ENCODE measurements at regions not wholly inside any gene's neighbourhood (a gene's known extent, or its start where the extent isn't known, plus 50 kb on each side); places are given as distances from the start of the nearest gene placed in this dataset.

DNA sequence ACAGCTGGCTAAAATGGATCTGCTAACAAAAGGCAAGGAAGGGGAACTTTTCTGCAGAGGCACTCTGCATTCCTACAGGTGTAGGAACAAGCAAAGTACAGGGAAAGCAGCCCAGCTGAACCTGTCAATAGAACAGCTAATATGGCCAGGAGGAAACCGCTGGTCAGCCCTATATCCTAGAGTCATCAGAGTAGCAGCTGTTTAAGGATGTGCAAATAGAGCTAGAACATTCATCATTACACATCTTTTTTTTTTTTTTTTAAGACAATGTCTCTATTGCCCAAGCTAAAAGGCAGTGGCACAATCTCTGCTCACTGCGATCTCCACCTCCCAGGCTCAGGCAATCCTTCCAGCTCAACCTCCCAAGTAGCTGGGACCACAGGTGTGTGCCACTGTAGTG is 163.0 kb downstream of the BTC start:
- Histone ChIP-seq H2AFZ (ENCODE audit: low read length) (no peak overlapping the region), H3K9me3 (ENCODE audit: low read length) (no peaks in the 10 kb centered on the region), H3K79me2 (ENCODE audit: insufficient read depth, low read length) (no peaks in the 10 kb centered on the region), H3K36me3 (replicated peaks in 1 of 2; ENCODE audit: control insufficient read depth in 1 of 2, insufficient read depth in 2 of 2, low read length in 2 of 2) (no peaks in the 10 kb centered on the region), H3K4me1 (ENCODE audit: insufficient read depth, low read length) (peaks cover 32% of the 10 kb centered on the region), H4K20me1 (ENCODE audit: insufficient read depth, low read length) (no peaks in the 10 kb centered on the region), H3K27ac (ENCODE audit: extremely low read length, insufficient read depth, low read length) (no peak overlapping the region), H3K27me3 (ENCODE audit: control insufficient read depth in 1 of 2, insufficient read depth in 2 of 2, low read length in 2 of 2) (no peaks in the 10 kb centered on the region), H3K9ac (ENCODE audit: insufficient read depth, low read depth, low read length) (no peak overlapping the region), H3K4me2 (ENCODE audit: low read depth, low read length) (no peak overlapping the region), H3K4me3 (replicated peaks in 1 of 3; ENCODE audit: insufficient read depth in 1 of 3, low read depth in 2 of 3, low read length in 3 of 3) (no peak overlapping the region)
- in situ Hi-C loops (cut with HindIII; ENCODE audit: extremely low pct_ligation_motif_present, low pct_unique_long_range_greater_than_20kb) (no loop called here), intact Hi-C loops (cut with micrococcal nuclease; ENCODE audit: unreplicated experiment) (no loop called here)
- no TSS peak for BruUV-seq (replicated peaks)
- DNase-seq (ENCODE audit: low spot score) (no peak), ATAC-seq (no peak), FAIRE-seq (no peak)
- ChIA-PET CTCF (ENCODE audit: low intra/inter-chr PET ratio, low total read pairs) (no interaction called here), POLR2A (interaction anchor here (0.6 to 2.5 kb wide), 2 partner anchors 23 to 25 kb away, joined by 4 to 10 read pairs; no protein-coding TSS in a partner anchor)
- TF ChIP-seq SMARCE1 (IDR thresholded peaks at IDR 0.05; ENCODE audit: borderline replicate concordance) (no peak), ZNF615 (CRISPR knock-in tag; IDR thresholded peaks at IDR 0.05; ENCODE audit: borderline replicate concordance) (no peak), RNF2 (conservative IDR thresholded peaks at IDR 0.05; ENCODE audit: low read depth) (no peak), ZNF224 (CRISPR knock-in tag; IDR thresholded peaks at IDR 0.05) (no peak), ZNF660 (CRISPR knock-in tag; IDR thresholded peaks at IDR 0.05; ENCODE audit: borderline replicate concordance, low read depth) (no peak), CHD4 (IDR thresholded peaks at IDR 0.05; ENCODE audit: borderline replicate concordance, low read length) (no peak), RXRB (CRISPR knock-in tag; IDR thresholded peaks at IDR 0.05; ENCODE audit: borderline replicate concordance) (no peak), NR3C1 (CRISPR knock-in tag; IDR thresholded peaks at IDR 0.05) (no peak), ZNF44 (CRISPR knock-in tag; IDR thresholded peaks at IDR 0.05) (no peak), ZFP90 (CRISPR knock-in tag; IDR thresholded peaks at IDR 0.05; ENCODE audit: borderline replicate concordance) (no peak), ZNF451 (CRISPR knock-in tag; IDR thresholded peaks at IDR 0.05) (no peak), MYC (CRISPR knock-in tag; IDR thresholded peaks at IDR 0.05; ENCODE audit: borderline replicate concordance) (no peak), CENPT (CRISPR knock-in tag; IDR thresholded peaks at IDR 0.05; ENCODE audit: low read depth) (no peak)
- TF ChIP-seq, protein P1, sequence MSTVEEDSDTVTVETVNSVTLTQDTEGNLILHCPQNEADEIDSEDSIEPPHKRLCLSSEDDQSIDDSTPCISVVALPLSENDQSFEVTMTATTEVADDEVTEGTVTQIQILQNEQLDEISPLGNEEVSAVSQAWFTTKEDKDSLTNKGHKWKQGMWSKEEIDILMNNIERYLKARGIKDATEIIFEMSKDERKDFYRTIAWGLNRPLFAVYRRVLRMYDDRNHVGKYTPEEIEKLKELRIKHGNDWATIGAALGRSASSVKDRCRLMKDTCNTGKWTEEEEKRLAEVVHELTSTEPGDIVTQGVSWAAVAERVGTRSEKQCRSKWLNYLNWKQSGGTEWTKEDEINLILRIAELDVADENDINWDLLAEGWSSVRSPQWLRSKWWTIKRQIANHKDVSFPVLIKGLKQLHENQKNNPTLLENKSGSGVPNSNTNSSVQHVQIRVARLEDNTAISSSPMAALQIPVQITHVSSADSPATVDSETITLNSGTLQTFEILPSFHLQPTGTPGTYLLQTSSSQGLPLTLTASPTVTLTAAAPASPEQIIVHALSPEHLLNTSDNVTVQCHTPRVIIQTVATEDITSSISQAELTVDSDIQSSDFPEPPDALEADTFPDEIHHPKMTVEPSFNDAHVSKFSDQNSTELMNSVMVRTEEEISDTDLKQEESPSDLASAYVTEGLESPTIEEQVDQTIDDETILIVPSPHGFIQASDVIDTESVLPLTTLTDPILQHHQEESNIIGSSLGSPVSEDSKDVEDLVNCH (CRISPR knock-in tag; IDR thresholded peaks at IDR 0.05): no peak
- TF ChIP-seq, protein P2, sequence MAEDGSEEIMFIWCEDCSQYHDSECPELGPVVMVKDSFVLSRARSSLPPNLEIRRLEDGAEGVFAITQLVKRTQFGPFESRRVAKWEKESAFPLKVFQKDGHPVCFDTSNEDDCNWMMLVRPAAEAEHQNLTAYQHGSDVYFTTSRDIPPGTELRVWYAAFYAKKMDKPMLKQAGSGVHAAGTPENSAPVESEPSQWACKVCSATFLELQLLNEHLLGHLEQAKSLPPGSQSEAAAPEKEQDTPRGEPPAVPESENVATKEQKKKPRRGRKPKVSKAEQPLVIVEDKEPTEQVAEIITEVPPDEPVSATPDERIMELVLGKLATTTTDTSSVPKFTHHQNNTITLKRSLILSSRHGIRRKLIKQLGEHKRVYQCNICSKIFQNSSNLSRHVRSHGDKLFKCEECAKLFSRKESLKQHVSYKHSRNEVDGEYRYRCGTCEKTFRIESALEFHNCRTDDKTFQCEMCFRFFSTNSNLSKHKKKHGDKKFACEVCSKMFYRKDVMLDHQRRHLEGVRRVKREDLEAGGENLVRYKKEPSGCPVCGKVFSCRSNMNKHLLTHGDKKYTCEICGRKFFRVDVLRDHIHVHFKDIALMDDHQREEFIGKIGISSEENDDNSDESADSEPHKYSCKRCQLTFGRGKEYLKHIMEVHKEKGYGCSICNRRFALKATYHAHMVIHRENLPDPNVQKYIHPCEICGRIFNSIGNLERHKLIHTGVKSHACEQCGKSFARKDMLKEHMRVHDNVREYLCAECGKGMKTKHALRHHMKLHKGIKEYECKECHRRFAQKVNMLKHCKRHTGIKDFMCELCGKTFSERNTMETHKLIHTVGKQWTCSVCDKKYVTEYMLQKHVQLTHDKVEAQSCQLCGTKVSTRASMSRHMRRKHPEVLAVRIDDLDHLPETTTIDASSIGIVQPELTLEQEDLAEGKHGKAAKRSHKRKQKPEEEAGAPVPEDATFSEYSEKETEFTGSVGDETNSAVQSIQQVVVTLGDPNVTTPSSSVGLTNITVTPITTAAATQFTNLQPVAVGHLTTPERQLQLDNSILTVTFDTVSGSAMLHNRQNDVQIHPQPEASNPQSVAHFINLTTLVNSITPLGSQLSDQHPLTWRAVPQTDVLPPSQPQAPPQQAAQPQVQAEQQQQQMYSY (CRISPR knock-in tag; IDR thresholded peaks at IDR 0.05): no peak
- TF ChIP-seq, protein P3, sequence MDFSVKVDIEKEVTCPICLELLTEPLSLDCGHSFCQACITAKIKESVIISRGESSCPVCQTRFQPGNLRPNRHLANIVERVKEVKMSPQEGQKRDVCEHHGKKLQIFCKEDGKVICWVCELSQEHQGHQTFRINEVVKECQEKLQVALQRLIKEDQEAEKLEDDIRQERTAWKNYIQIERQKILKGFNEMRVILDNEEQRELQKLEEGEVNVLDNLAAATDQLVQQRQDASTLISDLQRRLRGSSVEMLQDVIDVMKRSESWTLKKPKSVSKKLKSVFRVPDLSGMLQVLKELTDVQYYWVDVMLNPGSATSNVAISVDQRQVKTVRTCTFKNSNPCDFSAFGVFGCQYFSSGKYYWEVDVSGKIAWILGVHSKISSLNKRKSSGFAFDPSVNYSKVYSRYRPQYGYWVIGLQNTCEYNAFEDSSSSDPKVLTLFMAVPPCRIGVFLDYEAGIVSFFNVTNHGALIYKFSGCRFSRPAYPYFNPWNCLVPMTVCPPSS (IDR thresholded peaks at IDR 0.05): no peak
- WGBS (ENCODE audit: low lambda C conversion rate): 92% methylated on average over 2 of the region's 2 CpGs
